ENCODE measurements at regions not wholly inside any gene's neighbourhood (a gene's known extent, or its start where the extent isn't known, plus 50 kb on each side); places are given as distances from the start of the nearest gene placed in this dataset.

DNA sequence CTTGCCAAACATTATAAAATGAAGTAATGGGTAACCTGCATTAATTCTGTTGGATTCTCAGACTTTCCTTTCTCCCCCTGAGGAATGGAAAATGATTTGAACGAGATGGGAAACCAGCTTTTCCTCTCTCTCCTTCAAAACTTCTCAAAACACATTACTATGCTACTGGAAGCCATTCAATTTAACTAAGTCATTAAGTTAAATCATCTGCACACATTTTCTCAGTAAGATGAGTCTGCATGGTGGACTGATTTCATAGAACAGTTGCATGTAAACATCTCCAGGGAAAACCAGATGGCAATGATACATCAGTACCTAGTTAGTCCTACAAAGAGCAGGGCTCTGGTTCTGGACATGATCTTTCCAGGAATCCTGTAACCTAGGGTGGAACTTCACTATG lies 59.9 kb downstream of the BMP4 start:
- no peak for DNase-seq (ENCODE audit: low spot score)

DNA sequence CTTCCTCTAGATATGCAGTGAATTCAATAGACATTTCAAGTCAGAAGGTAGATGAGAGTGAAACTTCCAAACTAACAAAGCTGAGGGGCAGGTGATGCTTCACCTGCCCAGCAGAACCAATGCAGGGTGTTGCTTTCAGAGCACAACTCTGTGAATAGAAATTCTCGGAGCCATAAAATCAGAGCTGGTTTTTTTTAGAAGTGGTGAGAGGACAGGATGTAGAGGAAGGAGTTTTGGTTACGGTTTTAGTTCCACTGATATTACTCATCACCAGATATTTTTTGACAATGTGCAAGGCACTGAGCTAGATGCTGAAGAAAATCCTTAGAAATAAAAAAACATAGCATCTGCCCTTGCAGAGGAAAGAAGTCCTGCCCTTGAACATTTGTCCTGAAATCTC lies 62.2 kb downstream of the BMP4 start:
- no peak for DNase-seq (ENCODE audit: low spot score)

DNA sequence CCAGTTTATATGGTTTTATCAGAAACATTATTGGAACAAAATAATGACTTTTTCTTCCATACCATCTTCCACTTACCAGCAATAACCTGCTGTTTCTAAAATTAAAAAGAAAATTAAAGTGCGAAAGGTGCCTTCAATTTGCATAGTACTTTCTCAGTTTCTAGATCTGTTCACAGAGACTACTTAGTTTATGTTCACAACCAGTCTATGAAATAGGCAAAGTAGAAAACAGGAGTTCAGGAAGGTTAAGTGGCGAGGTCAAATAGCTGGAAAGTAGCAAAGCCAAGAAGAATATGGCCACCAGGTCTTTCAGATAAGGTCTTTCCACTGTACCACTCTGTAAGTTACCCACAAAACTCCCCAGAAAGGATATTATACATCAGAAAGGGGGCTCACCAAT lies 63.3 kb downstream of the BMP4 start:
- DNase-seq (ENCODE audit: low spot score) = no peak

DNA sequence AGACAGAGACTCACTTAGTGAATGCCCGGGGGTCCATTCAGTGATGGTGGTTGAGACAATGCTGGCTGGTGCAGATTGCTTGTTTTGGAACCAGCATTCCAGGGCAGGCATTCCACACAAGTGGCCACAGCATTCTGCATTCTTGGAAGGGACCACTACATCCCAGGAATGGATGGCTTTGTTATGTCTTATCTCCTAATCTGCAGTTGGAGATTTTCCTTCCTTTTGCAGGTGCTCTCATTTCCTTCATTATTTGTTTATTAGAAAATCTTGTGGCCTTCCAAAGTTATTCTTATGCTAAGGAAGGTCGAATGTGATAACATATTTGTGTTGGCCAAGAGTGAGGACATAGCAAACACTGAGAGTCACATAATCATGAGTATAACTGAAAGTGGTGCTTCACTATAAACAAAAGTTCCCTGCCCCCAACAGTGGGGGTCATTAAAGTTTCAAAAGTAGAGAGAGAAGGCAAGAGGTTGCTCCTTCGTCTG lies 66.0 kb downstream of the BMP4 start:
- DNase-seq (ENCODE audit: low spot score) = no peak

DNA sequence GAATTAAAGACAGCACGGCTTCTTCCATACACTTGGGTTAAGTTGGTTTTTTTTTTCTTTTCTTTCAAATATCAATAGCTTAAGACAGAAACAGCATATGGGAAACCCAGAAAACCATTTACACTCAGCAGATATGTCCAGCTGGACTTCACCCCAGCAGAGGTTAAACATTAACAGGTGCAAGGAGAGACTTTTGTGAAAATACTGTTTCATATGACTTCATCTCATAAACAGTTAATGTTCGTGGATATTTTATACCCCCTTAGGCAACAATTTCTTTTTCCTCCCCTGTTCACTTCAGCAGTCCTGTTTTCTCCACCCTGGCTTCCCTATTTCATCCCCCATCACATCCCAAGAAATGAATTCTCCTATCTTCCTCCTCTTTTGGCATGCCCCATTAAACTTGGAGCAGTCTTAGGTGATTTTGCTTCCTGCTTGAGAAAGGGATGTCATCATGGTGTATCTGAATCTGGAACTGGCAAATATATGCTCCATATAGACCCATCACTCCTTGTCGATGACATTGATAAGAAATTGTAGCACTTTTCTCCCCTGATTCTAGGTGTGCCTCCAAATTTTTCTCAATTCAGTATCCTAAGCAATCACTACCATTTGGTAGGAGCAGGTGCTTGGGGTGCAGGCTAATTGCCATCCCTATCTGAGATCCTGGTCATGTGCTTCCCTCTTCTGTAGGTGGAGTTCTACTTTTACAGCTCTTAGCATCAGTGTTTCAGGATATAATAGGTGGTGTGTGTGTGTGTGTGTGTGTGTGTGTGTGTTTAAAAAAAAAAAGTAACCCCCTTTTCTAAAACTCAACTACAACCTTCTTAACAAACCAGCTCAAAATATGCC lies 67.9 kb downstream of the BMP4 start:
- no peak for DNase-seq (ENCODE audit: low spot score)

DNA sequence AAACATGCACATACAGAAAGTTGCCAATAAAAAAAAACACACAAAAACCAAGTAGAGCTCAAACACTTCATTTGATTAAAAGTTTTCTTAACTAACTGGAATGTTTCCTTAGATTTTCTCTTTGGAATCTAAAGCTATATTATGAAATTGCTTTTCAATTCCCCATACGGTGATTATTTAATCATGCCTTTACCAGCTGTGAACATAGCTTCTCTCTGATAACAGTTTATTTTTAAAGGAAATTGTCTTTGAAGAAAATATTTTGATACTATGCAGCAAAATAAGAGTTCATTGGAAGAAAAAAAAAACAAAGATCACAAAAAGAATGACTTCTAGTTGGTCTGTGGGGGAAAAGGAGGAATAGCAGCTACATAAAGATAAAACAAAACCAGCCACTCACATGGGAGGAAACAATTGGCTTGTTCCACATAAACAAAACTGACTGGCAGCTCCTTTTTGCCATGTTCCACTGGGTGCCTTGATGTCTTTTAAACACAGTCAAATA lies 71.4 kb downstream of the BMP4 start:
- no peak for DNase-seq (ENCODE audit: low spot score)

DNA sequence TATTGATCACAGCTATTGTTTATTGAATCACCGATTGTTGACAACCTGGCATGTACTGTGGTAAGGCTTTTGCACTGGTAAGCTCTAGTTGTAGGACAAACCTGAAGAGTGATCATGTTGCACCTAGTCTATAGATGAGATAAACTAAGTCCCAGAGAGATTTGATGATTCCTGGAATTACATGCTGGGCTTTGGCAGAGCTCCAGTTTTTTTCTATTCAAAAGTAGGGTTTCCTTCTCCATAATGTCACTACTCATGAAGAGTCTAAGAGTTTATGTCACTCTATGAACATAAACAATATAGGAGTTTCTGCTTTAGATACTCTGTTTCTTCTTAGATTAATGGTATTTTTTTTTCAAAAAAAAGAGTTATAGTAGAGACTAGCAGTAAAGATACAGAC lies 72.0 kb downstream of the BMP4 start:
- no peak for DNase-seq (ENCODE audit: low spot score)

DNA sequence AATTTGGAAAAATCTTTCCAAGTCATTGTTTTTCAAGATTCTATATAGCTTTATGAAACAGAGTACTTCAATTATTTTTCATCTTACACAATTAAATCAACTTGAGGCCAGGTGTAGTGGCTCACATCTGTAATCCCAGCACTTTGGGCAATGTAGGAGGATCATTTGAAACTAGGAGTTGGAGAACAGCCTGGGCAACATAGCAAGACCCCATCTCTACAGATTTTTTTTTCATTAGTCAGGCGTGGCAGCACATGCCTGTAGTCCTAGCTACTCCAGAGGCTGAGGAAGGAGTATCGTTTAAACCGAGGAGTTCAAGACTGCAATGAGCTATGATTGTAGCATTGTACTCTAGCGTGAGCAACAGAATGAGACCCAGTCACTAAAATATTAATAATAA lies 72.9 kb downstream of the BMP4 start:
- DNase-seq (ENCODE audit: low spot score) = no peak

DNA sequence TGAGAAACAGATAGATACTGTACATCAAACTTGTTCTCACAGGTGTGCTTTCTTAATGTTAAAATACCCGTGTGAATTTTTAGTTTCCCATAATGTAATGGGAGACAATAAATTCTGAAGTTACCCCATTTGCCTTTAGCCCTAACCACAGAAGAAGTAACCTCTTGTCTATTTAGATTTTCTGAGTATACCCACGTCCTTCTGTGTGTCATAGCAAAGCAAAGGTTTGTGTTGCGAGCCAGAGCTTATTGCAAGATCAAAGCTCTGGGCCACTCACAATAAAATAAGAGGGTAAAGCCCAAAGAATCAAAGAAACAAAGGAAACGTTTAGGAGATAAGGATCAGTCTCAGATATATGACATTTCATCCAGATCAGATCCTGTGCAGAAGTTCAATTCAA lies 73.9 kb downstream of the BMP4 start:
- DNase-seq (ENCODE audit: low spot score) = no peak

DNA sequence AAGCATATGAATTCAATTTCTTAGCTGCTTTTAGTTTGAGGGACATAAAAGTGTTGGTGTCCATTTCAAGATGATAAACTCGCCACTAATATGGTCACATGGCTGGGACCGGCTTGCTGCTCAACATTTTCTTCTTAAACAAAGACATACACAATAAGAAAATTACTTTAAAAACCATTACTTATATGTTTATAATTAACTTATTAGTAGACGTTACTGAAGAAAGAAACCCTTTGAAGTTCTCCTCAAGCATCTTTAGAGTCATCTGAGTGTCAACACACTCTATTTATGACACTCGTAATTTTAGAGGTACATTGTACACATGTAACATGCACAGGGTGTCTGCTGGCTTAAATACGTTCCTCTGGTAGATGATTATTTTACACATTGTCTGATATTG lies 74.7 kb downstream of the BMP4 start:
- no peak for DNase-seq (ENCODE audit: low spot score)

DNA sequence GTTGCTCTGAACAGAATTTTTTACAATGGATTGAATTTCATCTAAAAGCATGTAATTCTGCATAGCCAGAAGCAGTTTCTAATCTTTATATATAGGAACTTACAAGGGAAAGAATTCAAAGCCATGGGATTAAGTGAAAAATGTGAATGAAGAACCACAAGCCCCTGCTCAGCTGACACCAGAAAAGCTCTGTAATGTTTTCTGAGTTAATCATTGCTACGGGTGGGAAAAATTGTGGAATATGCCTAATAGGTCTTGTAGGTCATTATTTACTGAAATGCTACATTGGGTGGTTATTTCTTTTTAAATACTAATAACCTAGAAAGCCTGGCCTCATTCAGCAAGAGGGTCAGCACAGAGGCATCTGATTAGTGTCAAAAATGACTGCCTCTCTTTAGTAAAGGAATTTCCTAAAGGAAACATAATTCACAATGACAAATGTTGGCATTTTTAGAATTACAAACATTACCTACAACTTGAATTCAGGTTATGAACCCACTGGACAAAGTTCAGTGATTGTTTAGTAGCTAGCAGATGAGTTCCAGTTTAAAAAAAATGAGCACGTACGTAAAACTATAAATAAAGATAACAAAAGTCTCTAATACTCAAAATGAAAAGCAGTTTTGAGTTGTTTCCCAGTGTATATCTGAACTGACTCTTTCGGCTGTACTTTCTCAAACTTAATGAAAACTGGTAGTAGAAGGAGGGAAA lies 75.3 kb downstream of the BMP4 start:
- DNase-seq (ENCODE audit: low spot score) = no peak

DNA sequence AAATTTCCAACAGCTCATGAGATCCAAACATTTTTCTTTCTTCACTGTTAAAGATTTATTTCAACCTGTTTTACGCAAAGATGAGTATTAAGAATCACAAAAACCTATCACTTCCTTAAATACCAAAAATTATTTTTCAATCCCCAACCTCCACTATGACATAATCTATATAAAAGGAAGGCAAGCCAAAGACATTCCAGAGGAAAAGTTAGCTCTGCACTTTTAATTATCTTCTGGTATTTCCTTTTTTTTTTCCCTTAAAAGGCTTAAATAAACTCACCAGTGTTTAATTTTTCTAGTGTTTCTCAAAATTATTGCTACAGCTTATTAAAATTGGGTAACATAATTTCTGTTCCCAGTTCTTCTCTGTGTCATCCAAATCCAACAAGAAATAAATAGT lies 75.9 kb downstream of the BMP4 start:
- DNase-seq (ENCODE audit: low spot score) = no peak

DNA sequence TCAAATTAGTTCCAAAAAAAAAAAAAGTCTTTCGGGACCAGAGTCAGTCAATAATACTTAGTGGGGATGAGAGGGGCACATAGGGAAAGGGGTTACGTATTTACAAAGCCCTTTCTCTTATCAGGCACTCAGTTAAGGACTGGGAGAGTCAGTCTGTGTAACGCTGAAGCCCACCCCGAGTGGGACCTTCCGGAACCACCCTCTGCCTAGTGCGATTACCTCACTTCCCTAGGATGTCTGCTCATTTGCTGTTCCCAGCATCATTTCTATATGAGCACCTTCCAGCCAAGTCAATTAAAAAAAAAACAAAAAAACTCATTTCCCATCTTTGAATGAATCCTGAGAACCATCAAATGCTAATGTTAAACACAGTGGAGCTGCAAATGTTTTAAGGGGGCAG lies 76.9 kb downstream of the BMP4 start:
- DNase-seq (ENCODE audit: low spot score) = no peak

DNA sequence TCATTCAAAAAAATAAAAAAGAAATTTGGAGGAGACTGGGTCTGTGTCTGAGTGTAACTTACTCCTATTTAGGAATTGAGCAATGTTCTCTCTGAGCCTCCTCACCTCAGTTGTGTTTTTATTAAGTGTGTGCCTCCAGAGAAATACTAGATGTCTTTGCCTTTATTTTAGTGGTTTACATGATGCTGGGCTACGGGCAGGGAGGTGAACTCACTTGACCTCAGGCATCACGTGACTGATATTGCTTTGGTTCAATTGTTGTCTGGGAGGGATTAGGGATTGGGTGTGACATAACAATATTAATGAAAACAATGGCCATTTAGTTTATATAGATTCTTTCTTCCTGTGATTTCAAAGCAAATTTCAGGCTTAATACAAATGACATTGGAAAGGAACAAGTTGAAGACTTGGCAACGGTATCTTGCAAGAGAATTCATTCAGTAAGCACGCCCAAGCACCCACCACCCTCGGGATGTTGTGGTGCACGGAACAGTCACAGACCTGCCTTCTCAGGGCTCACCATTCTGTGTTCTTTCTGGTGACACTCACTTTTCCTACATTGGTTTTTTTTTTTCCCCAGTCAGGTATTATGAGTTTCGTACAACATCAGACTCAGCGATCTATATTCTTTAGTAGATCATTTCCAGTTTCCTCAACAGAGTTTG lies 77.5 kb downstream of the BMP4 start:
- no peak for DNase-seq (ENCODE audit: low spot score)

DNA sequence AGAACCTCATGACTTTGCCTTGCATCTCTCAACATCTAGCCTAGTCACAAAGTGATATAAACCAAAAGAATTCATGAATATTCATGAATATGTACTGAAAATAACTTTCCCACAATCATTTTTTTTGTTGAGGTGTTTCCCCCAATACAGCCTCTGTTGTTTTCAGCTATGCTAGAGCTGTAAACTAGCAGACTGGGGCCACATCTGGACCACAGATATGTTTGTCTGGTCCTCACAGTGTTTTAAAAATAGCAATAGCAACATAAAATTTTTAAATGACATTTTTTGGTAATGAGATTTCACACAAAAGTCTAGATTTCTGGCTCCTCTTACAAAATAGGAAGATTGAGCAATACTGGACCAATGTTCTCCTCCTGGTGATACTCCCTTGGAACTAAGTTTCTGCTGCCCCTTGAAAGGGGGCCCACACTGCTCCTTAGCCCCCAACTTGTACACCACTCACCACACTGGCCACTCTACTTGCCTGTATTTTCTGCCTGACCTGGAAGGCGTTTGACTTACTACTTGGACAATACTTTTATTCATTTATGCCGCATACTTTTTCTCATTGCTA lies 81.2 kb downstream of the BMP4 start:
- no peak for DNase-seq (ENCODE audit: low spot score)

DNA sequence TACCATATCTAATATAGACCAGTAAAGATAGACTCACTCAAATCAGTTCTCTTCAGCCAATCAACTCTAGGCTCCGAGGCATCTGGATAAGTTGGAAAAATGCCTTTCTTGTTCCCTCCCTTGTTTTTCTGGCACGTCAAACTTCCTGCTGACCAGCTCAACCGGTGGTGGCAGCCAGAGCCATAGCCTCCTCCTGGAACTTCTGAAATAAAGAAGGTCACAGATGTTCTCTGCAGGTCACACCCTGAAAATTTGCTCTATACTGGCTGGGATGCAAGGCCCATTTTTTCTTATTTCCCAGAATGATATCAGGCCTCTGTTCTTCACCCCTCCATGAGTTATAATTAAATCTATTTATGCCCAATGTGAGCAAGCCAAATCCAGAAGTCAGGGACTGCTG lies 81.9 kb downstream of the BMP4 start:
- no peak for DNase-seq (ENCODE audit: low spot score)

DNA sequence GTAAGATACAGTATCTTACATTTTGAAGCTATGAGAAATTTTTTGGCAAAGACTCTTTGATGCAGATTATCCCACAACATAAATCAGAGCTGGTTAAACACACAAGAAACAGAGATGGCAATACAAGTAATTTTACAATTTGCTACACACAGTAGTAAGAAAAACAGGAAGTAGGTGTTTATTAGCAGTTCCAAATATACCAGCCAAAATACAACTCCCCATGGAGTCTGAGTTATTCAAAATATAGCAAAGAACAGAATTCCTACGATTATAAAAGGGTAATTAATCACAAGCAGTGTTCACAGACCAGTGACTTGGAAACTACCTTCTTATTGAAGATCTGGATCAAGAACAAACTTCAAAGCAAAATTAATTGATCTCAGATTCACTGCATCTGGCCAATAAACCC lies 83.9 kb downstream of the BMP4 start:
- no peak for DNase-seq (ENCODE audit: low spot score)

DNA sequence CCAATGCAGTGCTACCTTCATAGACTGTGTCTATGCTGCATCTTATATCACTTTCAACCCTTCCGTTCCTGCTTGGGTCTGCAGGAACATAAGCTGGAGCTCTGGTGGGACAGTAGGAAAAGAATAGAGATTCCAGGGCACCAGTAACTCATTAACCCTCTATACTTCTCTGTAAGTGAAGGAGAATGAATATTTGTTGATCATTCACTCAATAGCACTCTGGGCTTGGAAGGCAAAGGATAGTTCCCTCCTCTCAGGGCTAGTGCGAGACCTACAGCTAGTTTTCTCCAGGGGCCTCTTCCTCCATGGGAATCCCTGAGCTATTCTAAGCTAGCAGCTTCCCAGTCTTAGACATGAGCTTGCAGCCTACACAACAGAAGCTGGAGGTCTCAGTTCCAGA lies 84.7 kb downstream of the BMP4 start:
- no peak for DNase-seq (ENCODE audit: low spot score)

DNA sequence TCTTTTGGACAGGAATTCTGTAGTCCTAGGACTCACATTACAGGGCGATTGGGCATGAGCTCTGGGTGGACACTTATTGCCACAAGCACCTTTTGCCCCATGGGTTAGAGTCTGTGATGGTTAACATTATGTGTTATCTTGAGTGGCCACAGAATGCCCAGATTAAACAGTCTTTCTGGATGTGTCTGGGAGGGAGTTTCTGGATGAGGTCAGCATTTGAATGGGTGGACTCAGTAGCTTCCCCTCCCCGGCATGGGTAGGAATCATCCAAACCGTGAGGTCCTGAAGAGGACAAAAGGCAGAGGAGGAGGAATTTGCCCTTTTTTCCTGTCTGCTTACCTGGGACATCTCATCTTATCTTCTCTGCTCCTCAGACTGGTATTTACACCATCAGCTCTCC lies 85.6 kb downstream of the BMP4 start:
- DNase-seq (ENCODE audit: low spot score) = no peak

DNA sequence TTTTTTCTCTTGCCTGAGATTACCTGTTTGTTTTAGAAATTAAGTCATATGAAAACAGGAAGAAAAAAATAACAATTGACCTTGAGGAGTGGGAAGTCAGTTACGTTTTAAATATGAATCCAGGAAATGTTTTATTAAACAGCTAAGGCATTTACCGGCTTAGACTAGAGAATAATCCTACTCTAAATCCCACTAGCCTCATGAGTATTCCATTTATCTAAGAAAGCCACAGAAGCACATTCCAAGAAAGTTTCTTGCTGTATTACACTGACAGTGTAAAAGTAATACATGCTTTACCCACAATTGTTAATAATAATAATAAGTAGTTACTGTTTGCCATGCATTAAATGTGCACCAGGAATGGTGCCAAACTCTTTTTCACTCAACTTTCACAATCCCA lies 90.9 kb downstream of the BMP4 start:
- DNase-seq (ENCODE audit: low spot score) = no peak

DNA sequence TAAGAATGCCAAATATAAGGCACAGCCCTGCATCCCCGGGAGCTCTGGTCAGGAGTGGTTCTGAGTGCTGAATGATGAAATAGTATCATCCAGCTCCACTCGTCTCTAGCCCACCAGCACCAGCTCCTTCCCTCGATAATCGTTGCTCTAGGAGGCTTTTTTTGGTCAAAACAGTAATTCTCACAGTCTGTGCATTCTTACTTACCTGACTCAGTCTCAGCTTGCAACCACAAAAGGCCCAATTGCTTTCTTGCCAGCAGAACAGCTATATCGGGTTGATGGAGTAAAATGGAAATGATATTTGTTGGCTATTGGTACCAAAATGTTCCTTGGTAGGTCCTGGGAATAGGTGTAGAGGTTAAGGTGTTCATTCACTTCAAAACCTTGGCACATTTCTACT lies 94.8 kb downstream of the BMP4 start:
- DNase-seq (ENCODE audit: low spot score) = no peak

DNA sequence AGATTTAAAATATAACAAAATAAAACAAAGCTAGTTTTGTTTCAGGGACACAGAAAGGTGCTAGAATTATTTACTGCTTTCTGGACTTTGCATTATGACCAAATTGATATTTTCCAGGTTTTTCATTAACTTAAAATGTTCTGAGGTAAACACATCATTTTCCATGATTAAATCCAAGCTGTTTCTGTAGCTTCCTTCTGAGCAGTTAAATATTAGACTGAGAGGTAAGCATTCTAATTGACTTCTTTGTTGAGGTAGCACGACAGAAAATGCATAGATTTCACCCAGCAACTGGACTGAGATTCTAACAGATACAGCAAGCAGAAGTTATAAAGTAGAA lies 98.3 kb downstream of the BMP4 start:
- no peak for DNase-seq (ENCODE audit: low spot score)

Measured in ecto neural progenitor cell (in vitro differentiated cells).